ENCODE measurements at regions not wholly inside any gene's neighbourhood (a gene's known extent, or its start where the extent isn't known, plus 50 kb on each side); places are given as distances from the start of the nearest gene placed in this dataset.

GRCh38 chr13:34108410-34108809 is 290.5 kb downstream of the RFC3 start:
- DNase-seq (ENCODE audit: low read depth) = no peak

- DNase-seq (ENCODE audit: low read depth) = no peak
These were observed 296.6 kb downstream of the RFC3 start for GRCh38 chr13:34114581-34114980.

GRCh38 chr13:34116651-34117050 is 298.7 kb downstream of the RFC3 start:
- DNase-seq (ENCODE audit: low read depth) = no peak

- no peak for DNase-seq (ENCODE audit: low read depth)
These were observed 306.8 kb downstream of the RFC3 start for GRCh38 chr13:34124666-34125306.

- no peak for DNase-seq (ENCODE audit: low read depth)
These were observed 309.6 kb downstream of the RFC3 start for GRCh38 chr13:34127523-34127922.

- DNase-seq (ENCODE audit: low read depth) = no peak
These were observed 310.7 kb downstream of the RFC3 start for GRCh38 chr13:34128661-34129060.

- DNase-seq (ENCODE audit: low read depth) = no peak
These were observed 311.5 kb downstream of the RFC3 start for GRCh38 chr13:34129436-34129835.

- DNase-seq (ENCODE audit: low read depth) = no peak
These were observed 319.3 kb downstream of the RFC3 start for GRCh38 chr13:34137200-34137599.

GRCh38 chr13:34139660-34140227 is 321.8 kb downstream of the RFC3 start:
- no peak for DNase-seq (ENCODE audit: low read depth)

- no peak for DNase-seq (ENCODE audit: low read depth)
These were observed 325.7 kb downstream of the RFC3 start for GRCh38 chr13:34143637-34144036.

GRCh38 chr13:34144142-34144541 is 326.2 kb downstream of the RFC3 start:
- no peak for DNase-seq (ENCODE audit: low read depth)

- no peak for DNase-seq (ENCODE audit: low read depth)
These were observed 327.1 kb downstream of the RFC3 start for GRCh38 chr13:34145061-34145460.

GRCh38 chr13:34148359-34148758 is 330.4 kb downstream of the RFC3 start:
- DNase-seq (ENCODE audit: low read depth) = no peak

- no peak for DNase-seq (ENCODE audit: low read depth)
These were observed 333.9 kb downstream of the RFC3 start for GRCh38 chr13:34151885-34152284.

- DNase-seq (ENCODE audit: low read depth) = no peak
These were observed 334.5 kb downstream of the RFC3 start for GRCh38 chr13:34152409-34152808.

- DNase-seq (ENCODE audit: low read depth) = no peak
These were observed 335.0 kb downstream of the RFC3 start for GRCh38 chr13:34152996-34153395.

- DNase-seq (ENCODE audit: low read depth) = peak; percentile 7
These were observed 335.7 kb downstream of the RFC3 start for GRCh38 chr13:34153428-34154180.

GRCh38 chr13:34155931-34156607 is 338.1 kb downstream of the RFC3 start:
- peak; percentile 64 for DNase-seq (ENCODE audit: low read depth)

- peak; percentile 96 for DNase-seq (ENCODE audit: low read depth)
These were observed 339.0 kb downstream of the RFC3 start for GRCh38 chr13:34156841-34157365.

GRCh38 chr13:34159946-34160345 is 342.0 kb downstream of the RFC3 start:
- DNase-seq (ENCODE audit: low read depth) = no peak

- DNase-seq (ENCODE audit: low read depth) = peak; percentile 3
These were observed 344.1 kb downstream of the RFC3 start for GRCh38 chr13:34161931-34162543.

GRCh38 chr13:34162544-34162933 is 344.6 kb downstream of the RFC3 start:
- DNase-seq (ENCODE audit: low read depth) = no peak

All from Daoy (cell line).